Brain microvascular endothelial cell (primary cell): ENCODE measurements at regions not wholly inside any gene's neighbourhood (a gene's known extent, or its start where the extent isn't known, plus 50 kb on each side); places are given as distances from the start of the nearest gene placed in this dataset.

ENCODE experiments used
- DNase-seq: peaks from one replicate; pipeline ENCODE4 v3.0.0-alpha.2; 2020
- H3K27ac ChIP-seq: fragments of 250-450 bp; sonication (Bioruptor Pico); 2 replicates; pipeline ENCODE4 v1.5.1; 2020; ENCODE audit warnings: mild to moderate bottlenecking, moderate library complexity
- H3K27me3 ChIP-seq: fragments of 250-450 bp; sonication (Bioruptor Pico); replicated peaks from 2 replicates; pipeline ENCODE4 v1.5.1; 2020; ENCODE audit warnings: mild to moderate bottlenecking
- H3K36me3 ChIP-seq: fragments of 250-450 bp; sonication (Bioruptor Pico); replicated peaks from 2 replicates; pipeline ENCODE4 v1.5.1; 2020; ENCODE audit warnings: mild to moderate bottlenecking
- H3K4me3 ChIP-seq: 2 replicates; pipeline ENCODE4 v1.5.1; 2011; ENCODE audit warnings: low read depth, mild to moderate bottlenecking, control low read depth, low read length, moderate library complexity
- CTCF ChIP-seq: IDR thresholded peaks from 2 replicates; pipeline ENCODE4 v1.5.1; 2011; ENCODE audit warnings: low read depth, mild to moderate bottlenecking, moderate library complexity, low read length, control low read depth, inconsistent platforms; ENCODE audit errors: missing control alignments
- in situ Hi-C: cut with HindIII; loops from 2 replicates; pipeline ENCODE4 v1.10.0; 2017; ENCODE audit warnings: low sequenced_read_pairs, low pct_ligation_motif_present

DNA sequence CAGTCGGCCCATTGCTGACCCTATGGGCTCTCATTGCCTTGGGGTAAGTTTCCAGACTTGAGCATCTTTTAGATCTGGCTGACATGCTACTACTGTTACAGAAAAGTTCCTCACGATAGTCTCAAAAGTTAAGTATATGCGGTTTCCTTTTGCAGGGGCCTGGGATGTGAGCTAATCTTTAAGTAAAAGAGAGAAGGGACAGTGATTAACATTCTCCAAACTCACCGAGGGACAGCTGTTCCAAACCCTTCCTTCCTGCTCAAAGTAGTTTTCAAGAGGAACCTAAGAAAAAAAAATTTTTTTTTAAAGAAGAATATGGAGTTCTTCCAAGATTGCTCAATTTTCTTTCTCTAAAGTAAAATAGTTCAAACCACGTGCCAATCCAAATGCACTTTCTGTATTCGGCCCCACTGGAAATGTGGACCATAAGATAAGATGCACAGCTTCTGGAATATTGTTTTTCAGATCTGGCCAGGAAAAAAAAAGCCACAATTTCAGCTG, 168.0 kb upstream of the SPRY4 start:
- in situ Hi-C loops: loop anchor here (5.0 kb wide), 1 partner anchor 49 kb away; no protein-coding TSS in a partner anchor
- Histone ChIP-seq H3K27ac (no peak overlapping the region), H3K4me3 (no peak overlapping the region), H3K27me3 (no peaks in the 10 kb centered on the region), H3K36me3 (no peaks in the 10 kb centered on the region)
- no peak for TF ChIP-seq CTCF
- DNase-seq: no peak

GRCh38 chr5:142491679-142492078, 166.9 kb upstream of the SPRY4 start:
- no peak for DNase-seq
- H3K27ac ChIP-seq: no peak overlapping the region
- no peaks in the 10 kb centered on the region for H3K27me3 ChIP-seq
- no peak overlapping the region for H3K4me3 ChIP-seq
- in situ Hi-C loops: loop anchor here (5.0 kb wide), 1 partner anchor 51 kb away; no protein-coding TSS in a partner anchor
- no peak for TF ChIP-seq CTCF
- H3K36me3 ChIP-seq: no peaks in the 10 kb centered on the region

GRCh38 chr5:142491270-142491669, 166.4 kb upstream of the SPRY4 start:
- no peak overlapping the region for H3K4me3 ChIP-seq
- H3K36me3 ChIP-seq: no peaks in the 10 kb centered on the region
- no peak for TF ChIP-seq CTCF
- in situ Hi-C loops: loop anchor here (5.0 kb wide), 1 partner anchor 51 kb away; no protein-coding TSS in a partner anchor
- DNase-seq: no peak
- H3K27me3 ChIP-seq: no peaks in the 10 kb centered on the region
- H3K27ac ChIP-seq: no peak overlapping the region

GRCh38 chr5:142486581-142486980, 161.8 kb upstream of the SPRY4 start:
- H3K27me3 ChIP-seq: no peaks in the 10 kb centered on the region
- H3K36me3 ChIP-seq: no peaks in the 10 kb centered on the region
- peak; percentile 36 for DNase-seq
- H3K27ac ChIP-seq: no peak overlapping the region
- no peak for TF ChIP-seq CTCF
- no peak overlapping the region for H3K4me3 ChIP-seq
- in situ Hi-C loops: no loop called here

- TF ChIP-seq CTCF: no peak
- no peak overlapping the region for H3K4me3 ChIP-seq
- in situ Hi-C loops: no loop called here
Measured at GRCh38 chr5:142486020-142486419, 161.2 kb upstream of the SPRY4 start.

DNA sequence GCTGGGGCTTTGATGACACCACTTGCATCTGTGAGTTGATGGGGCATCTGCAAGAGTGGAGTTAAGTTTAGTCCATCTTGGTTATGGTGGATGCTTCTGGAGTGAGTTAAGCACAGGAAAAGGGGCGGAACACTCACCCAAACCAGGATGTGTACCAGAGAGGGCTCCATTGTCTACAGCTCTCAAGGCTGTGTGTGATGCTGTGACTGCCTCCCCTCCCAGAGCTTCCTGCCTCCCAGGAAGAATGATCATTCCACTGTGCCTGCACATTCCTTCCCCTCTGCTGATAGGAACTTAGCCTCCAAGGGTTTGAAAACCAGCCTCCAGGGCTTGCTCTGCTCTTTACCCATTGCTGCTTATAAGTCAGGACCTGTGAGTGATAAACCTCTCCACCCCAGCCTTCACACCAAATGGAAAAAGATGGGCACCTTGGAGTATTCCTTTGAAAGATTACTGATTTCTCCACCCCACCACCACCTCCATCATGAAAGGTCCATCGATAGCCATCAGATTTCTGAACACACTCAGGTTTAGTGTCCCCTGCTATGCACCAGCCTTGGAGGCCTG, 160.1 kb upstream of the SPRY4 start:
- no peak for TF ChIP-seq CTCF
- H3K27me3 ChIP-seq: no peaks in the 10 kb centered on the region
- in situ Hi-C loops: no loop called here
- no peak overlapping the region for H3K27ac ChIP-seq
- no peak overlapping the region for H3K4me3 ChIP-seq
- no peaks in the 10 kb centered on the region for H3K36me3 ChIP-seq
- peak; percentile 47 for DNase-seq

More at GRCh38 chr5:142486020-142486419, 161.2 kb upstream of the SPRY4 start:
- H3K36me3 ChIP-seq: no peaks in the 10 kb centered on the region
- H3K27me3 ChIP-seq: no peaks in the 10 kb centered on the region
- no peak for DNase-seq
- no peak overlapping the region for H3K27ac ChIP-seq
